ENCODE measurements at regions not wholly inside any gene's neighbourhood (a gene's known extent, or its start where the extent isn't known, plus 50 kb on each side); places are given as distances from the start of the nearest gene placed in this dataset.
"Not testable (repeated sequence)": the region's sequence is repeated elsewhere in the genome, so short reads cannot be mapped to it uniquely, and the experiment has no call there.

GRCh38 chr3:104349836-104350235 lies 1016.9 kb upstream of the ALCAM start:
- Histone ChIP-seq H2AFZ (ENCODE audit: low read length) (no peak overlapping the region), H3K9me3 (ENCODE audit: low read depth, low read length) (no peaks in the 10 kb centered on the region), H3K27ac (ENCODE audit: low read depth, low read length) (no peak overlapping the region), H3K79me2 (ENCODE audit: insufficient read depth, low read length) (no peaks in the 10 kb centered on the region), H3K4me2 (ENCODE audit: insufficient read depth, low read length) (no peak overlapping the region), H4K20me1 (ENCODE audit: insufficient read depth, low read length) (no peaks in the 10 kb centered on the region), H3K27me3 (ENCODE audit: insufficient read depth, low read length) (no peaks in the 10 kb centered on the region), H3K4me1 (ENCODE audit: insufficient read depth, low read length) (no peaks in the 10 kb centered on the region), H3K4me3 (ENCODE audit: insufficient read depth, low read length) (no peak overlapping the region), H3K36me3 (ENCODE audit: insufficient read depth, low read length) (no peaks in the 10 kb centered on the region)
- no peak for TF ChIP-seq CTCF (IDR thresholded peaks at IDR 0.05; ENCODE audit: extremely low read depth, low read depth, low read length)
- DNase-seq (ENCODE audit: insufficient read length, low spot score, missing footprints): no peak

GRCh38 chr3:104353951-104354350 lies 1012.8 kb upstream of the ALCAM start:
- Histone ChIP-seq H3K27ac (ENCODE audit: low read depth, low read length) (no peak overlapping the region), H2AFZ (ENCODE audit: low read length) (no peak overlapping the region), H3K4me2 (ENCODE audit: insufficient read depth, low read length) (no peak overlapping the region), H3K27me3 (ENCODE audit: insufficient read depth, low read length) (no peaks in the 10 kb centered on the region), H3K4me3 (ENCODE audit: insufficient read depth, low read length) (no peak overlapping the region), H3K4me1 (ENCODE audit: insufficient read depth, low read length) (peaks cover 3% of the 10 kb centered on the region), H3K36me3 (ENCODE audit: insufficient read depth, low read length) (no peaks in the 10 kb centered on the region), H3K79me2 (ENCODE audit: insufficient read depth, low read length) (no peaks in the 10 kb centered on the region), H4K20me1 (ENCODE audit: insufficient read depth, low read length) (no peaks in the 10 kb centered on the region), H3K9me3 (ENCODE audit: low read depth, low read length) (no peaks in the 10 kb centered on the region)
- TF ChIP-seq CTCF (IDR thresholded peaks at IDR 0.05; ENCODE audit: extremely low read depth, low read depth, low read length): no peak
- DNase-seq (ENCODE audit: insufficient read length, low spot score, missing footprints): no peak

GRCh38 chr3:104359546-104359945 lies 1007.2 kb upstream of the ALCAM start:
- H3K79me2 ChIP-seq (ENCODE audit: insufficient read depth, low read length): no peaks in the 10 kb centered on the region
- peaks cover 17% of the 10 kb centered on the region for H3K4me1 ChIP-seq (ENCODE audit: insufficient read depth, low read length)
- peak; percentile 50 for DNase-seq (ENCODE audit: insufficient read length, low spot score, missing footprints)
- peak overlapping the region; percentile 83 for H3K4me2 ChIP-seq (ENCODE audit: insufficient read depth, low read length)
- no peaks in the 10 kb centered on the region for H3K27me3 ChIP-seq (ENCODE audit: insufficient read depth, low read length)
- TF ChIP-seq CTCF (IDR thresholded peaks at IDR 0.05; ENCODE audit: extremely low read depth, low read depth, low read length): no peak
- no peaks in the 10 kb centered on the region for H4K20me1 ChIP-seq (ENCODE audit: insufficient read depth, low read length)
- H3K27ac ChIP-seq (ENCODE audit: low read depth, low read length): peak overlapping the region; percentile 71
- peak overlapping the region; percentile 47 for H2AFZ ChIP-seq (ENCODE audit: low read length)
- no peaks in the 10 kb centered on the region for H3K9me3 ChIP-seq (ENCODE audit: low read depth, low read length)
- H3K36me3 ChIP-seq (ENCODE audit: insufficient read depth, low read length): no peaks in the 10 kb centered on the region
- peak overlapping the region; percentile 47 for H3K4me3 ChIP-seq (ENCODE audit: insufficient read depth, low read length)

GRCh38 chr3:104360038-104360437 lies 1006.7 kb upstream of the ALCAM start:
- no peaks in the 10 kb centered on the region for H3K79me2 ChIP-seq (ENCODE audit: insufficient read depth, low read length)
- peaks cover 17% of the 10 kb centered on the region for H3K4me1 ChIP-seq (ENCODE audit: insufficient read depth, low read length)
- H3K27me3 ChIP-seq (ENCODE audit: insufficient read depth, low read length): no peaks in the 10 kb centered on the region
- no peaks in the 10 kb centered on the region for H3K9me3 ChIP-seq (ENCODE audit: low read depth, low read length)
- H2AFZ ChIP-seq (ENCODE audit: low read length): peak overlapping the region; percentile 47
- peak overlapping the region; percentile 47 for H3K4me3 ChIP-seq (ENCODE audit: insufficient read depth, low read length)
- no peak for TF ChIP-seq CTCF (IDR thresholded peaks at IDR 0.05; ENCODE audit: extremely low read depth, low read depth, low read length)
- H3K4me2 ChIP-seq (ENCODE audit: insufficient read depth, low read length): peak overlapping the region; percentile 83
- no peaks in the 10 kb centered on the region for H3K36me3 ChIP-seq (ENCODE audit: insufficient read depth, low read length)
- no peak for DNase-seq (ENCODE audit: insufficient read length, low spot score, missing footprints)
- peak overlapping the region; percentile 71 for H3K27ac ChIP-seq (ENCODE audit: low read depth, low read length)
- H4K20me1 ChIP-seq (ENCODE audit: insufficient read depth, low read length): no peaks in the 10 kb centered on the region

GRCh38 chr3:104361748-104362147 lies 1005.0 kb upstream of the ALCAM start:
- not testable (repeated sequence) for H2AFZ ChIP-seq (ENCODE audit: low read length)

More at GRCh38 chr3:104361748-104362147, 1005.0 kb upstream of the ALCAM start:
- H4K20me1 ChIP-seq (ENCODE audit: insufficient read depth, low read length); DNase-seq (ENCODE audit: insufficient read length, low spot score, missing footprints); H3K4me2 ChIP-seq (ENCODE audit: insufficient read depth, low read length); H3K27me3 ChIP-seq (ENCODE audit: insufficient read depth, low read length); H3K36me3 ChIP-seq (ENCODE audit: insufficient read depth, low read length); H3K79me2 ChIP-seq (ENCODE audit: insufficient read depth, low read length); H3K9me3 ChIP-seq (ENCODE audit: low read depth, low read length); H3K27ac ChIP-seq (ENCODE audit: low read depth, low read length); H3K4me3 ChIP-seq (ENCODE audit: insufficient read depth, low read length): not testable (repeated sequence)
- H3K4me1 ChIP-seq (ENCODE audit: insufficient read depth, low read length): peaks cover 17% of the 10 kb centered on the region

Measured in osteoblast (primary cell).